Fibroblast of skin of left quadriceps (primary cell): ENCODE measurements at regions not wholly inside any gene's neighbourhood (a gene's known extent, or its start where the extent isn't known, plus 50 kb on each side); places are given as distances from the start of the nearest gene placed in this dataset.
"Not testable (repeated sequence)": the region's sequence is repeated elsewhere in the genome, so short reads cannot be mapped to it uniquely, and the experiment has no call there.

Source experiments
- DNase-seq, 2 experiments: peaks; one replicate each; pipeline ENCODE4 v3.0.0-alpha.2; 2013; ENCODE audit warnings: low read depth in 2 of 2

GRCh38 chr3:32632533-32633265 is 52.3 kb upstream of the CNOT10 start:
- DNase-seq, result no peak

- no peak for DNase-seq
These were observed 54.7 kb upstream of the CNOT10 start for GRCh38 chr3:32630266-32630665.

- peak in 1 of 2 experiments; percentile 10 for DNase-seq
These were observed 56.0 kb upstream of the DYNC1LI1 start for GRCh38 chr3:32626631-32627030.

- not testable (repeated sequence) for DNase-seq
These were observed 55.0 kb upstream of the DYNC1LI1 start for GRCh38 chr3:32625543-32626176.

GRCh38 chr3:32623532-32623931 is 52.9 kb upstream of the DYNC1LI1 start:
- DNase-seq, result no peak

- no peak for DNase-seq
These were observed 50.8 kb upstream of the DYNC1LI1 start for GRCh38 chr3:32621466-32621865.

GRCh38 chr3:32620611-32621310 is 50.1 kb upstream of the DYNC1LI1 start:
- DNase-seq, result no peak
